Kidney epithelial cell (primary cell): ENCODE measurements at regions not wholly inside any gene's neighbourhood (a gene's known extent, or its start where the extent isn't known, plus 50 kb on each side); places are given as distances from the start of the nearest gene placed in this dataset.

Experiments used
- DNase-seq: peaks from one replicate; pipeline ENCODE4 v3.0.0-alpha.2; 2010; ENCODE audit warnings: low read depth
- H3K27me3 ChIP-seq: 2 replicates; pipeline ENCODE4 v1.6.0; 2011; ENCODE audit warnings: low read length; ENCODE audit not compliant: control insufficient read depth, insufficient read depth
- H3K36me3 ChIP-seq: 2 replicates; pipeline ENCODE4 v1.5.1; 2011; ENCODE audit warnings: low read length; ENCODE audit not compliant: control insufficient read depth, insufficient read depth
- H3K4me3 ChIP-seq: 2 replicates; pipeline ENCODE4 v1.5.1; 2011; ENCODE audit warnings: low read depth, mild to moderate bottlenecking, control low read depth, low read length
- TF ChIP-seq, protein P1 (sequence below): IDR thresholded peaks from 2 replicates; pipeline ENCODE4 v1.5.1; 2011; ENCODE audit warnings: mild to moderate bottlenecking, moderate library complexity, low read length, control low read depth, inconsistent platforms; ENCODE audit not compliant: insufficient read depth, poor library complexity, severe bottlenecking

DNA sequence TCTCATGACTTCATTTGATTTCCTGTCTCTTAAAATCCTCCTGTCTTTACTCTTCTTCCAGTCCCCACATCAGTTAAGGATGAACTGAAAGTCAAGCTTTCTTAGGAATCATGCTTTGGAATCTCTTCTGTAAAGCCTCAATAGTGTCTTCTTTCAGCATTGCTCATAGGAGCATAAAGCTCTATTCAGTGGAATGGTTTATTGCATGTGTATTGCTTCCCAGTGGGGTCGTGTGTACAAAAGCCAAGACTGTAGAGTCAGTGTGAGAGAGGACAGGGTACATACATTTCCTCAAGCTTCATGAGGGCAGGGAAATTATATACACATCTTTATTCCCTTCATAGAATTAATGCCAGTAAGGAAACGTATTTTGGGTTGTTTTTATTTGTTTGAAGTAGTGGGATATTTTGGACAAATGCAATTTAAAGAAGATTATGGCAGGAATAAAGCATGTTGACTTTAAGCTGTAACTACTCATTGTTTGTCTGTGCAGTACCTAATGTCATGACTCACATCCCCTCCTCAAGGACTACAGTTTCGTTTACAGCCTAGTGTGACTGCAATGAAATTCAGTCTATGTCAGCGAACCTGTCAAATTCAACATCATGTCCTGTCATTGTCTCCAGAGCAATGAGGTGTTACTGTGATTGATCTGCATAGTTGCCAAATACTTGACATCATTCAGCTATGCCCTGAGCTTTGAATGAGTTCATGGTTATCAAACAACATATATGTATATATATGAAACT is 2164.2 kb downstream of the NCAM2 start:
- Histone ChIP-seq H3K27me3 (no peaks in the 10 kb centered on the region), H3K36me3 (no peaks in the 10 kb centered on the region), H3K4me3 (no peak overlapping the region)
- DNase-seq = no peak
- TF ChIP-seq, protein P1, sequence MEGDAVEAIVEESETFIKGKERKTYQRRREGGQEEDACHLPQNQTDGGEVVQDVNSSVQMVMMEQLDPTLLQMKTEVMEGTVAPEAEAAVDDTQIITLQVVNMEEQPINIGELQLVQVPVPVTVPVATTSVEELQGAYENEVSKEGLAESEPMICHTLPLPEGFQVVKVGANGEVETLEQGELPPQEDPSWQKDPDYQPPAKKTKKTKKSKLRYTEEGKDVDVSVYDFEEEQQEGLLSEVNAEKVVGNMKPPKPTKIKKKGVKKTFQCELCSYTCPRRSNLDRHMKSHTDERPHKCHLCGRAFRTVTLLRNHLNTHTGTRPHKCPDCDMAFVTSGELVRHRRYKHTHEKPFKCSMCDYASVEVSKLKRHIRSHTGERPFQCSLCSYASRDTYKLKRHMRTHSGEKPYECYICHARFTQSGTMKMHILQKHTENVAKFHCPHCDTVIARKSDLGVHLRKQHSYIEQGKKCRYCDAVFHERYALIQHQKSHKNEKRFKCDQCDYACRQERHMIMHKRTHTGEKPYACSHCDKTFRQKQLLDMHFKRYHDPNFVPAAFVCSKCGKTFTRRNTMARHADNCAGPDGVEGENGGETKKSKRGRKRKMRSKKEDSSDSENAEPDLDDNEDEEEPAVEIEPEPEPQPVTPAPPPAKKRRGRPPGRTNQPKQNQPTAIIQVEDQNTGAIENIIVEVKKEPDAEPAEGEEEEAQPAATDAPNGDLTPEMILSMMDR = no peak
